HG02798 (cell line): ENCODE measurements at regions not wholly inside any gene's neighbourhood (a gene's known extent, or its start where the extent isn't known, plus 50 kb on each side); places are given as distances from the start of the nearest gene placed in this dataset.

Source experiments
- ATAC-seq: cut with Tn5 transposase; IDR thresholded peaks from one replicate; pipeline ENCODE4 v1.9.1; 2021; ENCODE audit warnings: mild to moderate bottlenecking; ENCODE audit not compliant: unreplicated experiment, poor library complexity

DNA sequence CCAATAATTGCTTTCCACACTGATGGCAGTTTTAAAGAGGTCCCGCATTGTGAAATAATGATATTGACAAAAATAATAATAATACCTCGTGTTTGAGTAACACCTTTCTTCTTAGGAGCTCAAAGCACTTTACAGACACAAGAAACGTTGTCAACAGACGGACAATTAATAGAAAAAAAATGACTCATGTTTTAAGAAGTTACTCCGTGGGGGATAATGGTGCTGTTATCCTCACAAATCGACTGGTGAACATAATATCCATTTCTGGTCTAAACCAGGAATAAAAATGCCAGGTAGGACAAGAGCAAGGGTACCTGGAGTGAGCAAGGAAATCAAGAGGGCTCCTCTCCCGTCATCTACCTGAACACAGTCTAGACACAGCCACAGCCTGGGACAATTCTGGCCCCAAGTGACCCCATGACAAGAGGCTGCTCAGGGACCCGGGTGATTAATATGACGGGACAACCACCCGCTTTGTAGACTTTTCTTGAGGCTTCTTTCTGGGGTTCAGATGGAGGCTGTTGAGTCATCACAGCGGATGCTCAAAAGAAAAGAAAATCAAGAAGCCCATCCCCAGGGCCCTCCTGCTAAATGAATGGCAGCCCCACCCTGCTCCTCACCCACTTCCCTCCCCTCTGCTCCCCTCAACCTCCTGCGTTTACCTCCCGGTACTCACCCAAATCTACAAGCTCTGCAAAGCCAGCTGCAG, 146.2 kb upstream of the IRF2BP2 start:
- no peak for ATAC-seq

DNA sequence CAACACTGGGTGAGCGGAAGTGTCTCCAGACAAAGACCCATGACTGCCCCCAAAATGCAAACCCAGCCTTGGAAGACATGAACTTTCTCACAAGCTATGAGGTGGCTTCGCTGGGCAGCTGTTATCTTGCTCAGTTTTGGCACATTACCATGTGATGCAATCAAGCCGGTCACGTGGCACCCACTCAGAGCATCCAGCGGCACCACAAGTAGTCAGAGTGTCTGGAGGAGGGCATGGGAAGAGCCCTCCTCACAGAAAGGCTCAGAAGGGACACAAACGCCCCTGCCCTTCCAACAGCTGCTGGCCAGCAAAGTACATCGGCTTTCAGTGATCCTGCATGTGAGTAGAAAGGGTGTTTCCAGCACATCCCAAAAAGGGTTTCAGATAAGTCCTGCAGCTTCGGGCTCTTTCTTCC, 145.5 kb upstream of the IRF2BP2 start:
- ATAC-seq = no peak

DNA sequence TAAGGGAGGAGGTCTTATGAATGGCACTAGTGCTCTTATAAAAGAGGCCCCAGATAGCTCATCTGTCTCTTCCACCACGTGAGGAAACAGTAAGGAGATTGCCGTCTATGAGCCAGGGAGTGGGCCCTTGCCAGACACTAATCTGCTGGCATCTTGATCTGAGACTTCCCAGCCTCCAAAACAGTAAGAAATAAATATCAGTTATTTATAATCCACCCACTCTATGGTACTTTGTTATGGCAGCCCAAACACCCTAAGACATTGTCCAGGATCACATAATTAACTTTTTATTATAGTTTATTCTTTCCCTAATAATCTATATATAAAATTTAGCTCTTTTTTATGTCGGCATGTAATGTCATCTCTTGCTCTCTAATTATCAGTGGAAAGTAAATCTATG, 144.0 kb upstream of the IRF2BP2 start:
- ATAC-seq = no peak

DNA sequence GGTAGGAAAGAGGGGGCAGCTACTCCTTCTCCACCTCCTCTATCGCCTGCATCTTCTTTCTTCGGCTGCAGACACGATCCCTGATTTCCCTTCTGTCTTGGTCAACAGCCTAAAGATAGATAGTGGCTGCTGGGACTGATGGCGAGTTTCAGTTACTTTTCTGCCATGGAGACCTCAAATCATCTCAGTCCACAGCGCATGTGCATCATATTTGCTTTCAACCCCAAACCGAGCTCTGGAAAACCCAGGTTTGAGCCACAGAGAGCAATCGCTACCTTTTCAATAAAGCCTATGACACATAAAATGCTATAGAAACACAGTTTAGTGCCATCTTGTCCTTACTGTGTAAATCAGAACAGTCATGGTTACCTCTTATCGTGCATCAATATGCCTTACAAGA, 142.9 kb upstream of the IRF2BP2 start:
- no peak for ATAC-seq

DNA sequence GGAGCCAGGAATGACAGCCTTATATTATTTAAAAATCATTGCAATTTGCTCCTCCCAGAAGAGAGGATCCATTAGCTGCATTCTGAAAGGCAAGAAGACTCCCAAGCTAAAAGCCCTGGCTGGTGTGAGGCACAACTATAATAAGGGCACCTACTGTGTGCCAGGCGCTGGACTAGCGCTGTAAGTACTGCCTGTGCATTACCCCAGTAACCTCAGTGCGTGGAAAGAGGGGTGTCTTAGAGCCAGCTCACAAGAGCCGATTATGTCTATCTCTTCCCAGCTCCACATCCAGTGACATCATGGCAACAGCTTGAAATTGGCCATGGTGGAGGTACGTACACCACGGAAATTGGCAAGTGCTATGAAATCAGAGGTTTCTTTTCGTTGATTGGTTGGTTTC, 141.7 kb upstream of the IRF2BP2 start:
- ATAC-seq = no peak

DNA sequence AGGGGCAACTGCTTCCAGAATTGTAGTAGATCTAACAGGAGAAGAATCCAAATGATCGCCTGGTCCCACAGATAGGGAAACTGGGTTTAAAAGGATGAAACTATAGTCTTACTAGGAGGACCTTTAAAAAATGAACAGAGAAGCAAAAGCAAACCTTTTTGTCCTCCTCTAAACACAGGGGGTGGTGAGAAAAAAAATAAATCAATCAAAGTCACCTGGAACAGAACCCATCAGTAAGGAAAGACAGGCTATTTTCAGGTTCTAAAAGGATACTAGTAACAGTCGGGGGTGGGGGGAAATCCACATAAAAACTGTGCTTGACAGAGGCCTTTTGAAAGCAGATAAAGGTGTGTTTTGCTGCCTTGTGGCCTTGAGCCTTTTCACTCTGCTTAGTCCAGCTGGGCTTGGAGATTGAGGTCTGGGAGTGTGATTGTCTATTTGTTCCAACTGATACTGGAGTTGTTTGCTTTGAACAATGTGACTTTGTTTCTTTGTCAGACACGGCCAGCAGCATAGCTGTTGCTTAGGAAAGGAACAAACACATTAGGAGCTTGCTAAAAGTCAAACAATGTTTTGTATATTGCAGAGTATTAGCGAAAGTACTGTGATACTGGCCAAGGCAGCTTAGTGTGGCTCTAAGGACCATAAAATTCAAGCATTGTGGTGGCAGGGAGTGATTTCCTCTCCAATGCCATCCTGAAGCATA, 141.1 kb upstream of the IRF2BP2 start:
- ATAC-seq = no peak

DNA sequence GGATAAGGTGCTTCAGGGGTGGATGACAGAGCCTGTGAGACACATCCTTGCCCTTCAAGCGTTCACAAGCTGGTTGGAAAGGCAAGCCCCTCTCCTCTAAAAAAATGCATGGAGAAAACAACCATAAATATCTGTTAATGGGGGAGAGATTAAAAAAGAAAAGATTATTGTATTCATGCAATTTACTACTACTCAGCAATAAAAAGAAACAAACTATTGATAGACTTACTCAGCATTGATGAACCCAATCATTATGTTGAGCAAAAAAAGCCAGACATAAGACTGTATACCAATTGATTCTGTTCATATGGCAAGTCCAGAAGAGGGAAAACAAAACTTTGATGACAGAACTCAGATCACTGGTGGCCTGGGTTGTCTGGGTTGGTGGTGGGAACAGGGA, 138.7 kb upstream of the IRF2BP2 start:
- ATAC-seq = no peak

DNA sequence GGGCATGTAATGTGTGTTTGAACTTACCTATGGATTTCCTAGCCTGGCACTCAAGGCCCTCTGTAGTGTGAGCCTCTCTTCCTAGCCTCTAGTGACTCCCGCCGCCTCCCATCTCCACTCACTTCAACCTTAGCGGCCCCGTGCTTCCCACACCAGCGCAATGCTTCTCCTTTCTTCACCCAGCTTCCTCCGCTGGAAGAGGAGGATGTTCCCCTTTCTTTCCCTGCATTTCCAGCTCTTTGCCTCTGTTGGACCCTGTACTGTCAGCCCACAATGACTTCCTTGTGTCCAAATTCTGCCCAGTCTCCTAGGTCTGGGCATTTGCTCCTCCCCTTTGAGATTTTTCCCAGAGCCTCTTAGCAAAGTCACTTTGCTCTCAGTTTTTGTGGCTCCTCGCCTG, 138.1 kb upstream of the IRF2BP2 start:
- ATAC-seq = no peak

DNA sequence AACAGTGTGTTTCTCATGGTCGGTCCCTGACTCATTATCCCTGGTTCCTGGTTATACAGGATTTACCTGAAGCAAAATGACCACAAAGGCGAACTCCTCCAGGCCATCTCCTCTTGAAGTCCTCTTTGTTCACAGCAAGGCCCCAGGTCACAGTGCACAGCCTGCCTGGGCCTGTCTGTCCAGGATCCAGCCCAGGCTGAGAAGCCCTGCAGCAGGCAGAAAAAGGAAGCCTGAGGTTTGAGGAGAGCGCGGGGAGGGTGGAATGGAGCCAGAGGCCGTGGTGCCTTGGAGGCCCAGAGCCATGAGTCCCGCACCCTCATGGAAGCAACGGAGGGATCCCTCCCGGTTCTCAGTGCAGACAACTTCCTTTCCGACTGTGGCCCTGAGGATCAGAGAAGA, 136.8 kb upstream of the IRF2BP2 start:
- ATAC-seq = no peak

DNA sequence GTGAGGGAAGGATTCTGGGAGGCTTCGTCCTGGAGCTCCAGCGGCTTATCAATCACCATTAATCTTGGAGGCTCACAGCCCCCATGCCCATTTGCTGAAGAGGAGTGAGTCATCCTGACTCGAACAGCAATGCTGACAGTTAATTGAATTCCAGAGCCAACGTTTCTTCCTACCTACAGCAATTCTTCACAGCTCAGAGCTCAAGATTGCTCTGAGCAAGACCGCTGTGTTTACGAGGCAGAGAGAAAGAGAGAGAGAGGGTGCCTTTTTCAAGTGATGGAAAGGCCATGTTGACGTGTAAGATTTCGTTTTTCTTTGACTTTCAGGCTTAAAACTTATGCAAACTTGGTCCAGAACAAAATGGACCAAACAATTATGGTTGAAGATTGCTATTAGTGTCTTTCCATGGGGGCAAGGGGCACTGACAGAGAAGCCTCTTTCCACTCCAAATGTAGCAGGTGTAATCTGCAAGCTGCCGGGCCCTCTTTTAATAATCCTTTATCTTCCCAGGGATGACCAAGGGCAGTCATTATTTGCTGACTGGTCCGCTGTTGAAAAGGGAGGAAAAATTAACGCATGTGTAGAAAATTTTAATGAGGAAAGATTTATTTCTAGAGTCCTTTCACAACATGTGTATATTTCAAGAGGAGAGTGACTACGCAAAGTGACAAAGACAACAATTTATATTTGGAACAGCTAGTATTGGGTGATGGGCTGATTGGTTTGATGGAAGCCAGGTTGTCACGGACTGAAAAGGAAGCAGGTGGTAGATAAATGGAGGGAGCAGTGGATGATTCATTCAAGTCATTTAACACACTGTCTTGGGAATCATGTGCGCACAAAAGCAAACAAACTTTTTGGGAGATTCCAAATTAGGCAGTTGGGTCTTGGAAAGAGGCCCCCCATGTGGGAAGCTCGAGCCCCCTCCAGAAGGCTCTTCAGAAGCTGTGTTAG, 136.1 kb upstream of the IRF2BP2 start:
- ATAC-seq = no peak

DNA sequence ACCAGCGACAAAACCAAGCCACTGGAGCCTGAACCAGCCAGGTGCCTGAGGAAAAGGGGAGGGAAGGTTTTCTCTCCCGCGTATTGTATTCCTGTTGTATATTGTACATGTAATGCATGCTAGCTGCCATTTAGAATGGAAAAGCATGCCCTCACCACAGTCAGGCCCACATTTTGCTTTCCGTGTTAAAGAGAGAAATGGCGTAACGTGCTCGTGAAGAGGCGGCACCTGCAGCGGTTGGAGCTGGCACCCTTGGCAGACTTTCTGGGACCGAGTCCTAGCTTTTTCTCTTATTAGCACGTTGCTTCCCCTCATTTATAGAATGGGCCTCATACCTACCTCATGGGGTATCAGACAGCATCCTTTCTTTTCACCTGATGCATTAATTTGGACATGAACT, 135.3 kb upstream of the IRF2BP2 start:
- ATAC-seq = no peak

DNA sequence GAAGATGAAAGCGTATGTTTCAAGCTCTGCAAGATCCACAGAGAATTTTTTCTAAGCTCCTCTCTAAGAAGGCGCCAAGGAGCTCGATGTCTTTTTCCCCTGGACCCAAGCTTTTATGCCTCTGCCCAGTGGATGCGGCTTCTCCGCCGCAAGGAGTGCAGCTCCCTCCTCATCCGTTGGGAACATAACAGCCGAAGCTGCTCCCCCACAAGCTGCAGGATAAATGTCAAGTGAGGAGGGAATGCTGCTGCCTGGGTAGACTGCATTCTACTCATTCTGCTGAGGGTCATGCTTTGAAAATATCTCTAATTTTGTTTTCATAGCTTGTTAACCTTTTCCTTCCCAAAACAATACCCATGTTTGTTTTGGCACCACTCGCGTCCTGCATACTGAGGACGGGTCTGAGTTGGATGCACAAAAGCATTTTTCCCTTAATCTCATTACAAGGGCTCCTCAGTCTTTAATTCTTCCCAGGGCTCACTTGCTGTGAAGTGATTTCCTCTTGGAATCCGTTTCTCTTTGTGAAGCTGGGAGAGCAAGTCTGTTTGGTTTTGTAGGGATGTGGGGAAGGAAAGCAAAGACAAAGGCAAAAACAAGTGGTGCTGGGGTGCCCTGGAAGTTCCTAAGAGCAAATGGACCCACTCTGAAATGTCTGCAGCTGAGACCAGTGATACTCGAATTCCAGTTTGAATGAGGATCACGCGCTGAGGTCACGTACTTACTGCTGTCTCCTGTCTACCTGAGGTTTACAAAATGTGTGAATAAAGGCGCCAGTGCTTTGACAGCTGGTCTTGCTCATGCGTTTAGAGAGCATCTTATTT, 134.0 kb upstream of the IRF2BP2 start:
- ATAC-seq = no peak

DNA sequence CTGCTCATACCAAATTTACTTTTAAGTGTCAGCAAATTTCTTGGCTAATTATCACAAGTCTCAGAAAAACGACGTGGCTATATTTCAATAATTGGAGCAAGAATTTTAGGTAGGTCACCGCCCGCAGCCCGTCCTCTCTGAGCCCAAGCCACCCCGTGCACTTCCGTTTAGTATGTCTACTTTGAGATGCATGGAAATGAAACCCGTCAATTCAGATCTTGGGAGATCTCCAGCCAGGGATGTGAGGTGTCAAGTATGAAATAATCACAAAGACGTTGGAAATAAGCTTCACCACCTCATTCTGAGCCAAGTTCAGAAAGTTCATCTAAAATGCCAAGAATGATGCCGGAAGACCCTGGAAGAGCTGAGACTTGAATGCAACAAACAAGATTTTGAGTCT, 132.6 kb upstream of the IRF2BP2 start:
- ATAC-seq = no peak

DNA sequence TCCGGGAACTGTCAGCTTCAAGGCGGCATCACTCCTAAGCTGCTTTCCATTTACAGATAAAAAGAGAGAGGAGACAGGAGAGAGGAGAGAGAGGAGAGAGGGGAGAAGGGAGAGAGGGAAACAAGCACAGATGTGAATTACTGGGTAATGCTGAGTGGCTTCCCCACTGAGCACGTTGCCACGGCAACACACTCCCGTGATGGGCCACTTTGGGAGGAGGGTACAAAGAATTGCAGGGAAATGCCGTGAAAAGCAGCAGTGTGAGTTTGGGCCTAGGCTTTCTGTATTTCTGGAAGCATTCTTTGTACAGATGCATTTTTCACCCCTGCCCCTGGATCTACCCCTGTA, 128.0 kb upstream of the IRF2BP2 start:
- no peak for ATAC-seq

DNA sequence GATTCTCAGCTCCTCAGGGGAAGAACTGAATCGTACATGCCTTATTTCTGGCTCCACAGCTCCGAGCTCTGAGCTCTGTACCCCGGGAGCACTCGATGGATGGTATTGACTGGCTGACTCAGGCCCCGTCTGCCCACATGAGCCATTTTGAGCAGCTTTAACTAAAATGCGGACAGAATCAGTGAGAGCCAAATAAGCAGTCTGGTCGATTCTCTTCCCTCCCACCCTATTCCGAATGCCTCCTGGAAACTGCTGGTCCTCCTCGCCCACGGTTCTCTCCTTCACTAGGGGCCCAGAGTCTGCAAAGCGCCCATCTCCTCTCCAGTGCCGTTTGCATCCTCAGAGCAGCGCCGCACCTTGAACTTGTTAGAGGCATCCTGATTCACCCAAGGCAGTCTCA, 125.9 kb upstream of the IRF2BP2 start:
- ATAC-seq = no peak

DNA sequence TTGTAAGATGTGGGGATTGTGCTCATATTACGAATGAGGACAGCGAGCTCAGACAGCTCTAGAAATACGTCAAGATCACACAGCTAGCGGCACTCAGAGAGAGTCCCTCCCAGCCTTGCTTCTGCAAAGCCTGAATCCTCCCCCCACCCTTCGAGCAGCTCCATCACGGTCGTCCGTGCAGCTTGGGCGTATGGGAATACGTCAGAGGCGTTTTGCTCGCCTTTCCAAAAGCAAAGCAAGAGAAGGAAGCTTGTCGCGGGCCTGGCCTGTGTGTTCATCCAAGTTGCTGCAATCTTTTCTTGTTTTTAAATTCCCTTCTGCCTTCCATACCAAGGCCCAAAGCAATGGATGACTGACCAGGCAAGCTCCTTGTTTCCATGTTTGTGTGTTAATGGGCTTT, 125.5 kb upstream of the IRF2BP2 start:
- no peak for ATAC-seq

DNA sequence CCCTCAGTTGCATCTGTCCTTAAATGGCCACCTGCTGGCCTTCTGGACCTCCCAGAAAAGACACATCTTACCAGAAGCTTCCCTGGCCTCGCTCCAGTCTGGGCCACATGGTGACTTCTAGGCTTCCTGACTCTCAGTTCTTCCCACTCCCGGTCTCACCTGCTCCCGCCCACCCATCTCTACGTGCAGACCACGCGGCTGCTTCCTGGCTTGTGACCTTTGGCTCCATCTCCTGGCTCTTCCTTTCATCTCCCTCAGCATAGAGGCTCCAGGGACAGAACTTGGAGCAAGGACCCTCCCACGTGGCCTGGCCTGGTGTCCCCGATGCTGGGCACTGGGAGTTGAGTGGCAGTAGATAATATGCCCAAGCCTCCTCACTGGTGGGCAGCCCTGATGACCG, 124.9 kb upstream of the IRF2BP2 start:
- no peak for ATAC-seq

DNA sequence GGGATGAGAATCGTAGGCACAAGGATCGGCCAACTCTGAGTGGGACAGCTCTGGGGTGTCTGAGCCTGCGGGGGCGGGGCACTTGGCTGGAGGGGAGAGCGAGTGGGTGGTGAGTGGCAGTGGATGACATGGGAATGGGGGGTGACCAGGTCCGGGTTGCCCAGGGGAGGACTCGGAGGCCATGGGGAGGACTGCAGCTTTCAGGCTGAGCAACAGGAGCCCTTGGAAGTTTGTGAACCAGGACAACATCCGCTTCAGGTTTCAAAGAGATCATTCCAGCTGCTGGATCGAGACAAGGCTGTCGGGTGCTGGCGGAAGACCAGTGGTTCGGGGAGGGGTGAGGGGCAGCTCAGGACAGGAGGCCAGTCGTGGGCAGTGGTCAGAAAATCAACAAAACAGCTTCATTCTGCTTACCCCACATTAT, 124.4 kb upstream of the IRF2BP2 start:
- ATAC-seq = no peak

DNA sequence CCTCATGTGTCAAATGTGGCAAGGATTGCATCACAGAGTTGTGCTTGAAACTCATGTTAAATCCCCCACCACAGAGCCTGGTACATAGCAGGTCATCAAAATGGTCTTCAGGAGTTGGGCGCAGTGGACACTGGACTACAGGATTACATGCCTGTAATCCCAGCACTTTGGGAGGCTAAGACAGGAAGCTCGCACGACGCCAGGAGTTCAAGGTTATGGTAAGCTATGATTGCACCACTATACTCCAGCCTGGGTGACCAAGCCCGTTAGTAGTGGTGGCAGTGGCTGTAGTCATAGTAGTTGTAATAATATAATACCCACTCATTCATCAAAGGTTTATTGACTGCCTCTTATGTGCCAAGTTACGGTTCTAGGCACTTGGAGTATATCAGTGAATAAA, 123.4 kb upstream of the IRF2BP2 start:
- no peak for ATAC-seq

DNA sequence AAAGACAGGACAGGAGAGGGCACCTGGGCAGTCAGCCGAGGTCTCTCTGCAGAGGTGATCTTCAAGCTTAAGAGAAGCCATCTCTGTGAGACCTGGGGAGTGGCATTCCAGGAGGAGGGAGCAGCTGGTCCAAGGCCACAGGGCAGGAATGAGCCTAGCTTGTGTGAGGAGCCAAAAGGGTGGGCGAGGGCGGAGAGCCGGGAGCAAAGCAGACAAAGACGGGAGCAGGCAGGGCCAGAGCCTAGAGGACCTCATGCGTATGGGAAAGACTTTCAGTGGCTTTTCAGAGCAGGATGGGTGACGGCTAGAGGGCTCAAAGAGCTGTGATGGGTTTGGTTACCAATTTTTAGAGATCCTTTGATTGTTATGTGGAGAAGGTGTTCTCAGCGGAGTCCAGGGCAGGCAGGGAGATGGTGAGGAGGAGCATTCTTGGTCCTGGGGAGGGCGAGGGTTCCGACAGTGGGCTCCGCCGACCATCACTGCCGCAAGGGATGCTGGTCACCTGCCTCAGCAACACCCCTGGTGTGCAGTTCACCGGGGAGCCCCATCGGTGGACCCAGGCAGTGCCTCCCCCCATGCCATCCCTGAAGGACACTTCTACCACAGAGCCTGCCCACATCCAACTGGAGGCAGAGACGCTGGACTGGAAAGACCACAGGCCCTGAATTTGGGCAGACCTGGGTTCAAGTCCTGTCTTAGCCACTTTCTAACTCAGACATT, 122.9 kb upstream of the IRF2BP2 start:
- no peak for ATAC-seq
